AG04450 (cell line): ENCODE measurements at regions not wholly inside any gene's neighbourhood (a gene's known extent, or its start where the extent isn't known, plus 50 kb on each side); places are given as distances from the start of the nearest gene placed in this dataset.
A peak's percentile ranks its signal among the peaks of the same experiment; 100 is the strongest.

Experiments
- CTCF ChIA-PET: fragments of 300-600, 350-600 bp; formaldehyde crosslinking; extraction: SDS; loops from one replicate; lab custom pipeline; 2022; ENCODE audit warnings: antibody characterized with exemption, inconsistent platforms; lab: Charles Lee
- POLR2A ChIA-PET: fragments of 350-600 bp; formaldehyde crosslinking; extraction: SDS; loops from one replicate; lab custom pipeline; 2021; ENCODE audit warnings: antibody characterized with exemption, inconsistent platforms; lab: Yijun Ruan, JAX
- DNase-seq: peaks from one replicate; pipeline ENCODE4 v3.0.0-alpha.2; 2011; ENCODE audit warnings: low read depth, low spot score
- H3K27ac ChIP-seq: one replicate; pipeline ENCODE4 v1.5.1; 2012; ENCODE audit warnings: low read depth, low read length, control low read depth
- H3K27me3 ChIP-seq: one replicate; pipeline ENCODE4 v1.6.0; 2012; ENCODE audit warnings: low read length; ENCODE audit not compliant: control insufficient read depth, insufficient read depth
- H3K4me3 ChIP-seq: 2 replicates; pipeline ENCODE4 v1.5.1; 2011; ENCODE audit warnings: mild to moderate bottlenecking, low read depth, low read length, control low read depth
- H3K9me3 ChIP-seq: 2 replicates; pipeline ENCODE4 v1.5.1; 2012; ENCODE audit warnings: low read length; ENCODE audit not compliant: control insufficient read depth, insufficient read depth
- TF ChIP-seq, protein P1 (sequence below): IDR thresholded peaks from 2 replicates; pipeline ENCODE4 v1.5.1; 2011; ENCODE audit warnings: low read depth, low read length, control low read depth, inconsistent platforms

DNA sequence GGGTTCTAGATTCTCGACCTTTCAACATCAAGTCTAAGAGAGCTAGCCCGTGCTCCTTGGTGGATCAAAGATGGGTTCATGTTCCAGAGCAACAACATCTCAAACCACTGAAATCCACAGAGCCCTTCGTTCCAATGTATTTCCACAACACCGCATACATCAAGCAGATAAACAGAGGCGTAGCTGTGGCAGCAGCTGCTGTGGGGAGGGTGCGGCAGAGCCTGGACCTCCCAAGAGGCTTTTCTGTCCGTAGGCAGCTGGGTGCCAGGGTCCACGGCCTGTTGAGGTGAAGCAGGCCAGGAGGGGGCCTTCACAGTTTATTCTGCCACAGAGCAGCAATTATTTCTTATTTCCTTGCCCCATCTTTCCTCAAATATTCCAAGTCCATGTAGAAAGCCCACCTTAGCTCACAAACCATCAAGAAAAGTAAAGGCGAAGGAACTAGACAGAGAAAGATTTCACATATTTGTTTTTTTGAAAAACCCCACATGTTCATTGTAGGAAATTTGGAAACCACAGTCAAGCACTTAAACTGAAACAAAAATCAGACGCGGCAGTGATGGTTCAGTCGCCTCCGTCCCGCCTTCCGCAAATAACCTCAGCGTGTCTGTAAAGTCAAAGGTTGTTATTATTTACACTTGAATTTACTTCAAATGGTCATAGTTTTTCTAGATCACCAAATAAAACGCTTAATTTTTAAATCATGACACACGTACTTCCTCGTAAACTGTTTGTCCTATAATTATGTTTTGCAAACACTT, 144.6 kb upstream of the FOXF1 start:
- Histone ChIP-seq H3K27me3 (no peaks in the 10 kb centered on the region), H3K4me3 (no peak overlapping the region), H3K9me3 (no peaks in the 10 kb centered on the region), H3K27ac (peak overlapping the region; percentile 52)
- ChIA-PET POLR2A (interaction anchor here (0.6 kb wide), 1 partner anchor 97 kb away, joined by 3 read pairs; no protein-coding TSS in a partner anchor), CTCF (interaction anchor here (0.6 kb wide), 1 partner anchor 27 kb away, joined by 6 read pairs; no protein-coding TSS in a partner anchor)
- DNase-seq = no peak
- TF ChIP-seq, protein P1, sequence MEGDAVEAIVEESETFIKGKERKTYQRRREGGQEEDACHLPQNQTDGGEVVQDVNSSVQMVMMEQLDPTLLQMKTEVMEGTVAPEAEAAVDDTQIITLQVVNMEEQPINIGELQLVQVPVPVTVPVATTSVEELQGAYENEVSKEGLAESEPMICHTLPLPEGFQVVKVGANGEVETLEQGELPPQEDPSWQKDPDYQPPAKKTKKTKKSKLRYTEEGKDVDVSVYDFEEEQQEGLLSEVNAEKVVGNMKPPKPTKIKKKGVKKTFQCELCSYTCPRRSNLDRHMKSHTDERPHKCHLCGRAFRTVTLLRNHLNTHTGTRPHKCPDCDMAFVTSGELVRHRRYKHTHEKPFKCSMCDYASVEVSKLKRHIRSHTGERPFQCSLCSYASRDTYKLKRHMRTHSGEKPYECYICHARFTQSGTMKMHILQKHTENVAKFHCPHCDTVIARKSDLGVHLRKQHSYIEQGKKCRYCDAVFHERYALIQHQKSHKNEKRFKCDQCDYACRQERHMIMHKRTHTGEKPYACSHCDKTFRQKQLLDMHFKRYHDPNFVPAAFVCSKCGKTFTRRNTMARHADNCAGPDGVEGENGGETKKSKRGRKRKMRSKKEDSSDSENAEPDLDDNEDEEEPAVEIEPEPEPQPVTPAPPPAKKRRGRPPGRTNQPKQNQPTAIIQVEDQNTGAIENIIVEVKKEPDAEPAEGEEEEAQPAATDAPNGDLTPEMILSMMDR = no peak

GRCh38 chr16:86366481-86366880, 143.8 kb upstream of the FOXF1 start:
- no peaks in the 10 kb centered on the region for H3K27me3 ChIP-seq
- no peak overlapping the region for H3K4me3 ChIP-seq
- TF ChIP-seq, protein P1 = no peak
- ChIA-PET POLR2A (interaction anchor here (0.6 kb wide), 1 partner anchor 97 kb away, joined by 3 read pairs; no protein-coding TSS in a partner anchor), CTCF (no interaction called here)
- no peaks in the 10 kb centered on the region for H3K9me3 ChIP-seq
- H3K27ac ChIP-seq = no peak overlapping the region
- no peak for DNase-seq

DNA sequence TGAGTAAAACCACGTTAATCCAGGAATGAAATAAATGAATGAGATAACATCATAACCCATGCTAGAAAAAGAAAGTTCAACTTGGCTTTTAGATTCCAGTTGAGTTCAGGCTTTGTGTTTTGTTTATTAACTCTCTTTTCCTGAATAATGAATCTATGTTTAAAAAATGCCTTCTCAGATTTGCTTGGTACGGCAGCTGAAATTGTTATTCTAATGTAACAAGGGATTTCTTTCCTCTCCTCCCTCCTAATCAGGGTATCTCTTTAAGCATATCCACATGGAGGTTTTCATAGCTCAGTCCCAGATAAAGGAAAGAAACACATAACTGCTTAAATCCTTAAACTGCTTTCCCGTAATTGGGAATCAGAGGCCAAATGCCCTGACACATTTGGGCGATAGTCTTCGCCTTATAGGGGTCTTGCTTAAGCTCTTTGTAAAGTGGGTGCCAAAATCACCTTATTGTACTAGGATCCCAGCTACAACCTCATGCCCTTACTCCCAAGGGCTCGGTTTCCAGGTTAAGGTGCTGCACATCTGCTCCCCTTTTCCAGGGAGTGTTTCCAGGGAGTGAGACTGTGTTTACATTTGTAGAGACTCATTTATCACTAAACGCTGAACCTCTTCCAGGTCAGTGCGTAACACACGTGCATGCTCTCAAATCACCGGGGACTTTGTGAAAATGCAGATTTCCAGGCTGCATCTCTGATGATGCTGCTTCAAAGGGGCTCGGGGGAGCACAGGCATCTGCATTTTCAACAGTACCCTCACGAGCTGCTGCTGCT, 142.8 kb upstream of the FOXF1 start:
- Histone ChIP-seq H3K9me3 (no peaks in the 10 kb centered on the region), H3K4me3 (no peak overlapping the region), H3K27ac (peak overlapping the region; percentile 57), H3K27me3 (no peaks in the 10 kb centered on the region)
- TF ChIP-seq, protein P1 = no peak
- no peak for DNase-seq
- POLR2A ChIA-PET = interaction anchor here (0.8 to 1.2 kb wide), 2 partner anchors 29 to 61 kb away, joined by 3 read pairs; no protein-coding TSS in a partner anchor
- CTCF ChIA-PET = interaction anchor here (1.0 kb wide), 1 partner anchor 153 kb away, joined by 3 read pairs; no protein-coding TSS in a partner anchor

GRCh38 chr16:86368261-86368660, 142.1 kb upstream of the FOXF1 start:
- Histone ChIP-seq H3K9me3 (peaks cover 4% of the 10 kb centered on the region), H3K27me3 (no peaks in the 10 kb centered on the region)

More at GRCh38 chr16:86368261-86368660, 142.1 kb upstream of the FOXF1 start:
- CTCF ChIA-PET = no interaction called here
- POLR2A ChIA-PET = interaction anchor here (1.2 kb wide), 1 partner anchor 62 kb away, joined by 3 read pairs; no protein-coding TSS in a partner anchor
- TF ChIP-seq, protein P1 = no peak
- H3K4me3 ChIP-seq = no peak overlapping the region
- peak overlapping the region; percentile 57 for H3K27ac ChIP-seq
- no peak for DNase-seq
